ENCODE measurements at regions not wholly inside any gene's neighbourhood (a gene's known extent, or its start where the extent isn't known, plus 50 kb on each side); places are given as distances from the start of the nearest gene placed in this dataset.

DNA sequence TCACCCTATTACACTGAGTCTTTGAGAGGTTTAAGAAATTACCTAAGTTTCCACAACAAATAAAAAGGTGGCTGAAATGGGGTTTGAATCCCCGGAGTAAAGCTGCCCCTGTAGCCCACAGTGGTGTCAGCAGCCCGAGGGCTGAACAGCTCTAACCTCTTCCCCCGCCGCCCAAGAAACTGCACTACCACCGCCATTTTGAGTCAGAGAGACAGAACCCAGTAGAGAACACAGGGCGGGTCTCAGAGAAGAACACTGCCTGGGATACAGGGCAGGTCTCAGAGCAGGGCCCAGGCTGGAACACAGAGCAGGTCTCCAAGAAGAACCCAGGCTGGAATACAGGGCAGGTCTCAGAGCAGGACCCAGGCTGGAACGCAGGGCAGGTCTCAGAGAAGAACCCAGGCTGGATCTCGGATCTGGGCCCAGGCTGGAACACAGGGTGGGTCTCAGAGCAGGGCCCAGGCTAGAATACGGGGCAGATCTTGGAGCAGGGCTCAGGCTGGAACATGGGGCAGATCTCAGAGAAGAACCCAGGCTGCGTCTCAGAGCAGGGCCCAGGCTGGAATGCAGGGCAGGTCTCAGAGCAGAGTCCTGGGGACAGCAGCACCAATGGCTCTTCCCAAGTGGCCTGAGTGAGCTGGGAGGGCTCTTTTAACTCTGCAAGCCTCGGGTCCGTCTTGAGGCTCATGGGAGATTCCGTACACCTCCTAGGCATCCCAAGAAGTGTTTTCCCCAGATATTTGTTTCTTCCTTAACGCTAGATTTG lies 85.9 kb upstream of the LANCL2 start:
- peaks cover 0 to 4% (median 2%) of the 10 kb centered on the region in 4 donors for H3K4me1 Mint-ChIP-seq
- H3K9me3 Mint-ChIP-seq: no peaks in the 10 kb centered on the region
- POLR2A ChIA-PET: no interaction called here
- ATAC-seq (no peak), DNase-seq (no peak)
- peaks cover 0 to 12% (median 2%) of the 10 kb centered on the region in 5 donors for H3K27me3 Mint-ChIP-seq
- no peaks in the 10 kb centered on the region for H3K36me3 Mint-ChIP-seq
- H3K27ac Mint-ChIP-seq: no peak overlapping the region
- no peak overlapping the region for H3K4me3 Mint-ChIP-seq

DNA sequence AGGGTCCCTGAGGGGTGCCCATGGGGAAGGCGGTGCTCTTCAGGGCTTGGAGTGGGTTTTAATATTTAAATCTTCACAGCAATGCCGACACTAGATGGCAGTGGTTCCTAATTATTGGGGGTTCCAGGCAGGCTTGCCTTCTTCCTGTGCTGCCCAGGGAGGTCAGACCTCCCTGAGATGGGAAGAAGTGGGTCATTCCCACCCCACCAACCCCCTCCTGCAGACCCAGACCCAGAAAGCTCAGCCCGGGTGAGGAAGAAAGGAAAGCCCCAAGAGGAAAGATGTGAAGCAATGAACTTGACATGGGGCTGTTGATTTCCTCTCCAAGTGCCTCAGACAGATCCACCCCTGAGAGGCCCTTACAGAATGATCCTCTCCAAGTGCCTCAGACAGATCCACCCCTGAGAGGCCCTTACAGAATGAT lies 85.1 kb upstream of the LANCL2 start:
- POLR2A ChIA-PET: no interaction called here
- Mint-ChIP-seq H3K27ac (no peak overlapping the region), H3K4me1 (peaks cover 0 to 4% (median 2%) of the 10 kb centered on the region in 4 donors), H3K36me3 (no peaks in the 10 kb centered on the region), H3K9me3 (no peaks in the 10 kb centered on the region), H3K27me3 (peaks cover 0 to 10% (median 2%) of the 10 kb centered on the region in 5 donors), H3K4me3 (no peak overlapping the region)
- peak; percentile 22 to 77 (median 50) for DNase-seq
- peak; percentile 55 to 64 for ATAC-seq

DNA sequence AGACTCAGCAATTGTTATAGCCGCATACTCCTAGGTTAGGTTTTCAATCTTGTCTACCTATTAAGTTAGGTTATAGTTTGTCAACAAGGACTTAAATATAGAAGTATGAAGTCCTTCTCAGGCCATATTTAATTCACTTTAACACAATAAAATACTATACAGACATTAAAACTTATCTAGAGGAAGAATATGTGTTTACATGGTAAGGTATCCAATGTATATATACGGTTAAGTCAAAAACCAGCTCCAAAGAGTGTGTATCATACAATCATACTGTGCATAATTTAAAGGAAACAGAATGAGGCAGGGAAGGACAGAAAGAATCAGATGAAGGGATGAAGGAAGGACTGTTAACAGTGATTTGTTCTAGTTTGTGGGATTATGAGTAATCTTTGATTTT lies 79.5 kb upstream of the LANCL2 start:
- H3K9me3 Mint-ChIP-seq: no peaks in the 10 kb centered on the region
- H3K4me1 Mint-ChIP-seq: no peaks in the 10 kb centered on the region
- POLR2A ChIA-PET: no interaction called here

DNA sequence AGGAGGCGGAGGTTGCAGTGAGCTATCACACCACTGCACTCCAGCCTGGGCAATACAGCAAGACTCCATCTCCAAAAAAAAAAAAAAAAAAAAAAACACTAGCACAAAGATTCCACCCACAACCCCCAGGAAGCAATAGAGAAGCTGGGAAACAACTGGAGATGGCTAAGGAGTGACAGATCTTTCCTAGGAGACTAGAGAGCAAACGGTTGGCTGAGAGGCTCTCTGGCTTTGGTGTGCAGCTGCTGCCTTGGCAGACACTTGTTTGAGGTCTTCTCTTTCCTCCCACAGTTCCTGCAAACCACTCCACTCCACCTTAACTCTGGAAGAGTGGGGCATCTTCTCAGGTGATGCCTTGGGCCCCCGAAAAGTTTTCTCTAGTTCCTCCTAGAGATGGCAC lies 78.5 kb upstream of the LANCL2 start:
- Mint-ChIP-seq H3K9me3 (no peaks in the 10 kb centered on the region), H3K4me1 (no peaks in the 10 kb centered on the region), H3K4me3 (no peak overlapping the region), H3K27me3 (peaks cover 1 to 7% (median 2%) of the 10 kb centered on the region in 5 donors), H3K36me3 (no peaks in the 10 kb centered on the region), H3K27ac (no peak overlapping the region)
- ATAC-seq: no peak
- POLR2A ChIA-PET: no interaction called here
- DNase-seq: no peak

More for the DNA sequence above, 79.5 kb upstream of the LANCL2 start:
- DNase-seq: no peak
- Mint-ChIP-seq H3K4me3 (no peak overlapping the region), H3K27me3 (peaks cover 0 to 7% (median 1%) of the 10 kb centered on the region in 5 donors), H3K27ac (no peak overlapping the region), H3K36me3 (no peaks in the 10 kb centered on the region)
- ATAC-seq: no peak

DNA sequence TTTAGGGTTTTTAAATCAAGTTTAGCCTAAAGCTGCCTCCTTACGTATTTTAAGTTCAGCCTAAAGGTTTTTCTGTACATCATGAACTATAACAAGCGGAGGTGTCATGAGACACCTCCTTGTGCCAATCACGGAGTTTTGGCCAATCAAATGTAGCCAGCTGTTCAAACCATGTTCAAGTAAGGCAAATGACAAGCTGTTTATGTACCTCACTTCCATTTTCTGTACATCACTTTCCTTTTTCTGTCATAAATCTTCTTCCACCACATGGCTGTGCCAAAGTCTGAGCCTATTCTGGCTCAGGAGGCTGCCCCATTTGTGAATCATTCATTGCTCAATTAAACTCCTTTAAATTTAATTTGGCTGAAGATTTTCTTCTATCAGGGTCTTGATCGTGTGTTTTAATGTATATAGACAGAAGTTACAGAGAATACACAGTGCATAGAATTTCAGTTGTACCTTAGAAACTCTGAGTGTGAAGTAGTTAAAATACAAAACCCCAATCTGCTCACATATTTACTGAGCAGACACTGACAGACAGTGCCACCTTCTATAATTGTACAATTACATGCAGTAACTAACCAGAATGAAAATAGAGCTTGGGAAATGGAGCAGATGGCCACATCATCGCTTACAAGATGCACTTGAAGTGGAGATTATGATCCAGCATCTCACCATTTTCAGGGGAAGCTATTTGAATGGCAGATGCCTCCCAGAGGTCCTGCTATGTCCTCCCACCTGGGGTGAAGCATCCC lies 76.9 kb upstream of the LANCL2 start:
- Mint-ChIP-seq H3K36me3 (no peaks in the 10 kb centered on the region), H3K27me3 (peaks cover 2 to 23% (median 9%) of the 10 kb centered on the region in 5 donors), H3K9me3 (no peaks in the 10 kb centered on the region), H3K27ac (no peak overlapping the region), H3K4me3 (no peak overlapping the region), H3K4me1 (no peaks in the 10 kb centered on the region)
- POLR2A ChIA-PET: no interaction called here
- ATAC-seq: no peak
- no peak for DNase-seq

DNA sequence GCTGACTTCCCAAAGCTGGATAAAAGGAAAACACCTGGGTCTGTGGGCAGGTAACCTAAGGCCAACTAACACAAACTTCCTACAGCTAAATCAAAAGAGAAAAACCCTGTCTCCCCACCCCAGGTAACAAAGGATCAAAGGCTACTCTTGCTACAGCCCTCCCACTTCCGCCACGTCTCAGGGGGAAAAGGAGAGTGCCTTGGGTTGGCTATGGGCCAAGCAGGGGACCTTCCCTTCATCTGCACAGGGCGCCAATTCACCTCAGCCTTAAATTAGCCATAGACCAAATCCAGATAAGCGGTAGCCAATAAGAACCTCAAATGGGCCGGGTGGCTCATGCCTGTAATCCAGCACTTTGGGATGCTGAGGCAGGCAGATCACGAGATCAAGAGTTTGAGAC lies 69.1 kb upstream of the LANCL2 start:
- Mint-ChIP-seq H3K4me1 (no peaks in the 10 kb centered on the region), H3K27ac (no peak overlapping the region), H3K27me3 (peaks cover 9 to 35% (median 15%) of the 10 kb centered on the region in 5 donors), H3K9me3 (no peaks in the 10 kb centered on the region), H3K4me3 (no peak overlapping the region), H3K36me3 (no peaks in the 10 kb centered on the region)
- no peak for ATAC-seq
- POLR2A ChIA-PET: no interaction called here
- no peak for DNase-seq

DNA sequence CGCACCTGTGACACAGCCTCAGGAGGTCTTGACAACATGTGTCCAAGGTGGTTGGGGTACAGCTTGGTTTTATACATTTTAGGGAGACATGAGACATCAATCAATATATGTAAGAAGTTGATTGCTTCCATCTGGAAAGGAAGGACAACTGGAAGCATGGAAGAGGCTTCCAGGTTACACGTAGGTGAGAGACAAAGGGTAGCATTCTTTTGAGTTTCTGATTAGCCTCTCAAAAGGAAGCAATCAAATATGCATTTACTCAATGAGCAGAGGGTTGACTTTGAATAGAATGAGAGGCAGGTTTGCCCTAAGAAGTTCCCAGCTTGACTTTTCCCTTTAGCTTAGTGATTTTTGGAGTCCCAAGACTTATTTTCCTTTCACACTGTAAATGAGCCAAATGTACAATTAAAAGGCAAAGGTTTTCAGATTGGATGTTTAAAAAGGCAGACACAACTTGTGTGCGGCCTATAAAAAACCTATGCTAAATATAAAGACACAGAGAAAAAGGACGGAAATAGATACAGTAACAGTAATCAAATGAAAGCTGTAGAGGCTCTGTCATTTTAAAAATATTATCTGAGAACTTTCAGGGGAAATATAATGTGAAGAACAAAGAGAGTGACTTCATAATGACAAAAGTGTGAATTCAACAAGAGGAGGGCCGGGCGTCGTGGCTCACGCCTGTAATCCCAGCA lies 65.7 kb upstream of the LANCL2 start:
- no peak overlapping the region for H3K27ac Mint-ChIP-seq
- no peak overlapping the region for H3K4me3 Mint-ChIP-seq
- H3K27me3 Mint-ChIP-seq: peaks cover 4 to 17% (median 13%) of the 10 kb centered on the region in 5 donors
- POLR2A ChIA-PET: no interaction called here
- no peaks in the 10 kb centered on the region for H3K9me3 Mint-ChIP-seq
- no peak for ATAC-seq
- H3K36me3 Mint-ChIP-seq: no peaks in the 10 kb centered on the region
- no peak for DNase-seq
- H3K4me1 Mint-ChIP-seq: peaks cover 0 to 2% (median 0%) of the 10 kb centered on the region in 4 donors

DNA sequence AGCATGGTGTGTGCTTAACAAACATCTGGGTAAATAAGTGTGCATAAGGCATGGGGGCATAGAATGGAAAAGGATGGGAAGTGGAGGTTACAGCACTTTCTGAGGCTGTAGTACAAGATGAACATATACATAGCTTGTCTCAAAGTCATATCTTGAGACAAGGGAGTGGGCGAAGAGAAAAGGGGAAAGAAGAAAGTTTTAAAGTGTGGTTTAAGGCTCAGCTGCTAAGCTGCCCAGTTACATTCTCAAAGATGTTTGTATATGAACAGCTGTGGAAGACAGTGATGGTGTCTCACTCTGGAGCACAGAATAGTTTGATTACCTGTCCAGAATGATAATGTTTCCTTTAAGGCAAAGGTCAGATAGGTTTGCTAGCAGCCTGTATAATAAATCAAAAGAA lies 61.9 kb upstream of the LANCL2 start:
- Mint-ChIP-seq H3K27ac (no peak overlapping the region), H3K4me1 (peaks cover 0 to 4% (median 1%) of the 10 kb centered on the region in 4 donors), H3K4me3 (no peak overlapping the region), H3K36me3 (no peaks in the 10 kb centered on the region), H3K27me3 (peaks cover 3 to 14% (median 11%) of the 10 kb centered on the region in 5 donors), H3K9me3 (no peaks in the 10 kb centered on the region)
- DNase-seq: no peak
- ATAC-seq: no peak
- POLR2A ChIA-PET: no interaction called here

DNA sequence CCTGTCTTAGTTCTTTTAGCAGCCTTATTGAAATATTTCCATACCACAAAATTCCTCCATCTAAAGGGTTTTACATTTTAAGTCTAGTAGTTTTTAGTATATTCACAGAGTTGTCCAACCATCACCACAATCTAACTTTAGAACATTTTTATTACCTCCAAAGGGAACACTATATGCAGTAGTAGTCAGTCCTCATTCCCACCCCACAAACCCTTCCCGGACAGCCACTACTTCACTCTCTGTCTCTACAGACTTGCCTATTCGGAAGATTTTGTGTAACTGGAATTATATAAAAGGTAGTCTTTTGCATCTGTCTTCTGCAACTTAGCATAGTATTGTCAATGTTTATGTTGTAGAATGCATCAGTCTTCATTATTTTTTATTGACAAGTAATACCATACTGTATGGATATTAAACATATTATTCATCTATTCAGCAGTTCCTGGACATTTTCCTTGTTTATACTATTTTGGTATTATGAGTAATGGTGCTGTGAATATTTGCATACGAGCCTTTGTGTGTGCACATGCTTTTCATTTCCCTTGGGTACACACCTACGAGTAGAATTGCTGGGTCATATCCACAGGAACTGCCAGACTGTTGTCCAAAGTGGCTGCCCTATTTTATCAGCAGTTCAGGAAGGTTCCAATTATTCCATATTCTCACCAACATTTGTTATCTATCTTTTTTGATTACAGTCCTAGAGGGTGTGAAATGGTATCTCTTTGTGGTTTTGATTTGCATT lies 60.9 kb upstream of the LANCL2 start:
- ATAC-seq (no peak), DNase-seq (no peak)
- POLR2A ChIA-PET: no interaction called here
- Mint-ChIP-seq H3K4me3 (no peak overlapping the region), H3K27ac (no peak overlapping the region), H3K4me1 (peaks cover 0 to 14% (median 4%) of the 10 kb centered on the region in 4 donors), H3K36me3 (no peaks in the 10 kb centered on the region), H3K9me3 (no peaks in the 10 kb centered on the region), H3K27me3 (peaks cover 3 to 14% (median 11%) of the 10 kb centered on the region in 5 donors)

DNA sequence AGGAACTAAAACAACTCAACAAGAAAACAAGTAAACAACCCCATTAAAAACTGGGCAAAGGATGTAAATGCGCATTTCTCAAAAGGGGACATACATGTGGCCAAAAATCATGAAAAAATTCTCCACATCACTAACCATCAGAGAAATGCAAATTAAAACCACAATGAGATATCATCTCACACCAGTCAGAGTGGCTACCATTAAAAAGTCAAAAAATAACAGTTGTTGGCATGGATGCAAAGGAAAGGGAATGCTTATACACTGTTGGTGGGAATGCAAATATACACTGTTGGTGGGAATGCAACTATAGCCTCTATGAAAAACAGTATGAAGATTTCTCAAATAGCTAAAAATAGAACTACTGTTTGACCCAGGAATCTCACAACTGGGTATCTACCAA lies 60.0 kb upstream of the LANCL2 start:
- Mint-ChIP-seq H3K27ac (no peak overlapping the region), H3K36me3 (no peaks in the 10 kb centered on the region), H3K27me3 (peaks cover 3 to 13% (median 11%) of the 10 kb centered on the region in 5 donors), H3K9me3 (no peaks in the 10 kb centered on the region), H3K4me3 (no peak overlapping the region), H3K4me1 (peaks cover 0 to 23% (median 7%) of the 10 kb centered on the region in 4 donors)
- DNase-seq (no peak), ATAC-seq (no peak)
- POLR2A ChIA-PET: no interaction called here

DNA sequence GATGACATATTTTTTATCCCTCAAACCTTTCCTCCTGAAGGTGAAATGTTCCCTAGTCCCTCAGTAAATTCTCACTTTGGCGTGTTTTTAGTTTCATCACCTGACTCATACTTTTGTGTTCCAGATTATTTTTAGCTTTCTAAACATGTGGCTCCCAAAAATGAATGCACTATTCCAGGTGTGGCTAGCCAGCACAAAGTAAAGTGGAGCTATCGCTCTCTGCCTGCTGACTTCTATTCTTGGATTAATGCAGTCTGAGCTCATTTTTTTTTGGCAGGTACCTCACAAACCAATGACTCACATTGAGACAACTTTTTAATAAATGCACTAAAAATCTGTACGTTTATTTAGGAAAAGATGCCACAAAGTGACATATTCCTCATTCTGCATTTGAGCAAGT lies 58.8 kb upstream of the LANCL2 start:
- no peak for DNase-seq
- Mint-ChIP-seq H3K27me3 (peaks cover 3 to 14% (median 9%) of the 10 kb centered on the region in 5 donors), H3K9me3 (peaks cover 0 to 7% (median 0%) of the 10 kb centered on the region in 9 donors), H3K4me3 (no peak overlapping the region), H3K27ac (no peak overlapping the region), H3K4me1 (peaks cover 0 to 27% (median 8%) of the 10 kb centered on the region in 4 donors), H3K36me3 (peaks cover 0 to 8% (median 0%) of the 10 kb centered on the region in 3 donors)
- no peak for ATAC-seq
- POLR2A ChIA-PET: no interaction called here

DNA sequence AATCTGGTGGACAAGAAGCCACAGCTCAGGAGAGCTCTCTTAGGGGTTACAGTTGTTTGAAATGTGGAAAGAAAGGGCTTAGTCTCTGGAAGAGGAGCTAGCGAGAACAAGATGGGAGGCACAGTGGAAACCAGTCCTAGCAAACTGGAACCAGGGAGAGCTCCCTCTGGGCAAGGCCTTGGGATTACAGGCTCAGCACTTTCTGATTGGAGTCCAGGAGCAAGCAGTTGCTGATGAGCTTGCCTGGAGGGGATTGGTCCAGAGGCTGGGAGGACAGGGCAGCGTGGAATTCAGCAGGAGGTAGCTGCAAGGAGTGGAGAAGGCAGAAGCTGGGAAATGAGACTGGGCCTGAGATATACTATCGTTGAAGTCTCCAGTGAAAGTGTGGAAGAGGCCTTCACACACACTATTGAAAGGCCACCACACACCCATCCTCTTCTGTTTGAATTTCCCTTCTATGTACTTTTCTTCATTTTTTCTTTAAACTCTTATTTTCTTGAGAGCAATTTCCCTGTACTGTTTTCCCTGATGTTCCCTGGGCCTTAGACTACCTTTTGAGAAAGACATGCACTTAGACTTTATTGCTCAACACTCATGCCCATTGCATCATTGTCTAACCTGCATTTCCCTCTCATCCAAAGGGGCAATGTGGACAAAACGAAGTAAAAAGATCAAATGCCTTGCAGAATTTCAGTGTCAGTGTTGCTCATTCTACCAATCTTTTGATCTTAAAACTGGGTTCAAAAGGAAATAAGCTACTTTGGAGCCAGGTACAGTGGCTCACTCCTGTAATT lies 57.8 kb upstream of the LANCL2 start:
- Mint-ChIP-seq H3K9me3 (peaks cover 0 to 7% (median 0%) of the 10 kb centered on the region in 9 donors), H3K4me1 (peaks cover 0 to 27% (median 8%) of the 10 kb centered on the region in 4 donors), H3K36me3 (peaks cover 0 to 8% (median 0%) of the 10 kb centered on the region in 3 donors), H3K4me3 (no peak overlapping the region), H3K27ac (no peak overlapping the region), H3K27me3 (peaks cover 3 to 14% (median 5%) of the 10 kb centered on the region in 5 donors)
- POLR2A ChIA-PET: no interaction called here
- DNase-seq (no peak), ATAC-seq (no peak)
